Smooth muscle cell (in vitro differentiated cells): ENCODE measurements at regions not wholly inside any gene's neighbourhood (a gene's known extent, or its start where the extent isn't known, plus 50 kb on each side); places are given as distances from the start of the nearest gene placed in this dataset.

Experiments used
- DNase-seq: peaks from one replicate; lab custom pipeline; 2025; ENCODE audit not compliant: unreplicated experiment; lab: John Stamatoyannopoulos, UW
- H2AFZ ChIP-seq: fragments of 200-600 bp; sonication (generic); 2 replicates; pipeline ENCODE4 v1.6.0; 2016; ENCODE audit warnings: antibody characterized with exemption, low read depth, mild to moderate bottlenecking
- H3F3A ChIP-seq: fragments of 200-600 bp; sonication (generic); 2 replicates; pipeline ENCODE4 v1.6.0; 2017; ENCODE audit warnings: antibody characterized with exemption, low read depth
- H3K27ac ChIP-seq: fragments of 200-600 bp; sonication (generic); 2 replicates; pipeline ENCODE4 v1.5.1; 2016; ENCODE audit warnings: low read depth, mild to moderate bottlenecking
- H3K27me3 ChIP-seq: fragments of 200-600 bp; sonication (generic); 2 replicates; pipeline ENCODE4 v1.6.1; 2016; ENCODE audit warnings: low read depth, mild to moderate bottlenecking
- H3K36me3 ChIP-seq: fragments of 200-600 bp; sonication (generic); 2 replicates; pipeline ENCODE4 v1.5.1; 2016; ENCODE audit warnings: low read depth
- H3K4me1 ChIP-seq: fragments of 200-600 bp; sonication (generic); 2 replicates; pipeline ENCODE4 v1.5.1; 2016; ENCODE audit warnings: low read depth
- H3K4me2 ChIP-seq: fragments of 200-600 bp; sonication (generic); 2 replicates; pipeline ENCODE4 v1.6.0; 2016; ENCODE audit warnings: mild to moderate bottlenecking
- H3K4me3 ChIP-seq: fragments of 200-600 bp; sonication (generic); 2 replicates; pipeline ENCODE4 v1.5.1; 2016; ENCODE audit warnings: mild to moderate bottlenecking
- H3K79me2 ChIP-seq: fragments of 200-600 bp; sonication (generic); 2 replicates; pipeline ENCODE4 v1.6.0; 2016; ENCODE audit warnings: low read depth, mild to moderate bottlenecking
- H3K9ac ChIP-seq: fragments of 200-600 bp; sonication (generic); 2 replicates; pipeline ENCODE4 v1.6.0; 2016; ENCODE audit warnings: low read depth
- H3K9me3 ChIP-seq: fragments of 200-600 bp; sonication (generic); replicated peaks from 2 replicates; pipeline ENCODE4 v1.5.1; 2016; ENCODE audit warnings: low read depth
- H4K20me1 ChIP-seq: fragments of 200-600 bp; sonication (generic); 2 replicates; pipeline ENCODE4 v1.6.0; 2016; ENCODE audit warnings: low read depth
- WGBS: methylation state at CpG from one replicate; pipeline ENCODE4 v1.1.7; 2016; ENCODE audit warnings: low lambda C conversion rate; 5-methylcytosine and 5-hydroxymethylcytosine counted together
- TF ChIP-seq, protein P1 (sequence below): fragments of 200-600 bp; sonication (generic); IDR thresholded peaks from 2 replicates; pipeline ENCODE4 v1.5.1; 2017; ENCODE audit warnings: borderline replicate concordance, mild to moderate bottlenecking, antibody characterized with exemption; ENCODE audit not compliant: insufficient read depth, poor library complexity, severe bottlenecking

DNA sequence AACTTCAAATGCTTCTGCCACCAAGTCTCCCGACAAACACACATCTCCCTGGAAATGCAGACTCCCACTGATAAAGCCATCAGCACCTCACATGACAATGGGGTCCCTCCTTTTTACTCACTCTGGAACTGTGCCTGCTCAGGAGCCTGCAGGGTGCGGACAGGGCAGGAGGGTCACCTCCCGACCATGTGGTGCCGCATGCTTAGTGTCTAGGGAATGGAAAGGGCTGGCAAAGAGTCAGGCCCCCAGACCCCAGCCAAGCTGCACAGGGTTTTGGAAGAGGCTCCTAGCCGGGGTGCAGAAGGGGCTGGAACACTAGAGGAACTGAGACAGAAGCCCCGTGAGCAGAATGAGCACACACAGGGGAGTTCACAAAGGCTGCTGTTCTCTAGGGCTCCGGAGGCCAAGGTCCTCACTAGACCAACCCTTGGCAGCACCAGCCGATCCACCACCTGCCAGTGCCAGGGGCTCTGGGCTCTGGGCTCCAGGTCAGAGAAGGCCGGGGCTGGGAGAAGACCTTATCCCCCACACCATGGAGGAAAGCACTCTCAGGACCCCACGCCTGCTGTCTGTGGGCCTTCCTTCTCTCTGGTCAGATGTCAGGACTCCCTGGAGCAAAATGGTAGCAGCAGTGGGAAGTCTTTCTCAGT, 125.1 kb upstream of the FGF3 start:
- no peak overlapping the region for H2AFZ ChIP-seq
- WGBS = 97% methylated on average over 10 of the region's 10 CpGs
- no peaks in the 10 kb centered on the region for H4K20me1 ChIP-seq
- H3K4me2 ChIP-seq = no peak overlapping the region
- no peaks in the 10 kb centered on the region for H3K36me3 ChIP-seq
- TF ChIP-seq, protein P1, sequence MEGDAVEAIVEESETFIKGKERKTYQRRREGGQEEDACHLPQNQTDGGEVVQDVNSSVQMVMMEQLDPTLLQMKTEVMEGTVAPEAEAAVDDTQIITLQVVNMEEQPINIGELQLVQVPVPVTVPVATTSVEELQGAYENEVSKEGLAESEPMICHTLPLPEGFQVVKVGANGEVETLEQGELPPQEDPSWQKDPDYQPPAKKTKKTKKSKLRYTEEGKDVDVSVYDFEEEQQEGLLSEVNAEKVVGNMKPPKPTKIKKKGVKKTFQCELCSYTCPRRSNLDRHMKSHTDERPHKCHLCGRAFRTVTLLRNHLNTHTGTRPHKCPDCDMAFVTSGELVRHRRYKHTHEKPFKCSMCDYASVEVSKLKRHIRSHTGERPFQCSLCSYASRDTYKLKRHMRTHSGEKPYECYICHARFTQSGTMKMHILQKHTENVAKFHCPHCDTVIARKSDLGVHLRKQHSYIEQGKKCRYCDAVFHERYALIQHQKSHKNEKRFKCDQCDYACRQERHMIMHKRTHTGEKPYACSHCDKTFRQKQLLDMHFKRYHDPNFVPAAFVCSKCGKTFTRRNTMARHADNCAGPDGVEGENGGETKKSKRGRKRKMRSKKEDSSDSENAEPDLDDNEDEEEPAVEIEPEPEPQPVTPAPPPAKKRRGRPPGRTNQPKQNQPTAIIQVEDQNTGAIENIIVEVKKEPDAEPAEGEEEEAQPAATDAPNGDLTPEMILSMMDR = no peak
- H3K9ac ChIP-seq = no peak overlapping the region
- DNase-seq = no peak
- no peaks in the 10 kb centered on the region for H3K27me3 ChIP-seq
- H3F3A ChIP-seq = peaks cover 11% of the 10 kb centered on the region
- H3K9me3 ChIP-seq = no peaks in the 10 kb centered on the region
- no peak overlapping the region for H3K4me3 ChIP-seq
- H3K27ac ChIP-seq = no peak overlapping the region
- H3K79me2 ChIP-seq = no peaks in the 10 kb centered on the region
- peaks cover 21% of the 10 kb centered on the region for H3K4me1 ChIP-seq

GRCh38 chr11:69945157-69945556, 125.9 kb upstream of the FGF3 start:
- Histone ChIP-seq H3K36me3 (no peaks in the 10 kb centered on the region), H3K27me3 (no peaks in the 10 kb centered on the region), H3K4me1 (peaks cover 19% of the 10 kb centered on the region), H3K27ac (no peak overlapping the region), H3K4me2 (no peak overlapping the region), H3K9ac (no peak overlapping the region), H3K4me3 (no peak overlapping the region), H3F3A (peaks cover 18% of the 10 kb centered on the region), H3K9me3 (no peaks in the 10 kb centered on the region), H2AFZ (no peak overlapping the region), H3K79me2 (no peaks in the 10 kb centered on the region), H4K20me1 (no peaks in the 10 kb centered on the region)
- DNase-seq = no peak
- TF ChIP-seq, protein P1 = no peak
- 88% methylated on average over 1 of the region's 1 CpG for WGBS

DNA sequence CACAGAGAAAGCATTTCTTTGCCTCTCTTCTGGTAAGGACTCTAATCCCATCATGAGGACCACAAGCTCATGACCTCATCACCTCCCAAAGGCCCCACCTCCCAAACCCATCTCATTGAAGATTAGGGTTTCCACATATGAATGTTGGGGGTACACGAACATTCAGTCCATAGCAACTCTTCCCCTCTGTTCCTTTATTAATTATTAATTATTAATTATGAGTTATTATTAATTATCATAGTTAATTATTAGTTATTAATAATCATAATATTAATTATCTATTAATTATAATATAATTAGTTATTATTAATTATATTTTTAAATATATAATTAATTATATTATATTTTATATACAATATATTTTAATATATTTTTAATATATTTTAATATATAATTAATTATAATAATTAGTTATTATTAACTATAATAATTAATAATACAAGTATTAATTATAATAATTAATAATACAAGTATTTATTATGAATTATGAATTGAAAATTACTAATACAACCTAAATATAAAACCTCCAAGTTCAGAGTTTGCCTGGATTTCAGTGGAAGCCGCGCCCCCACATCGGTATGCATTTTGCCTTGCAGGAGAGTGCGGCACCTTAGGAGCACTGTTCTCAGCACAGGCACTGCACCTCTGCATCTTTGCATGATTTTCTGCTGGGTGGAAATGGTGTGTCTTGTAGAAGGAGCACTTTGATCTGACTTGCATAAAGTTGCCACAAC, 128.0 kb upstream of the FGF3 start:
- H3K4me2 ChIP-seq = peak overlapping the region; percentile 31
- peak overlapping the region; percentile 97 for H3K27ac ChIP-seq
- H3K4me3 ChIP-seq = no peak overlapping the region
- no peaks in the 10 kb centered on the region for H3K9me3 ChIP-seq
- H3K4me1 ChIP-seq = peaks cover 17% of the 10 kb centered on the region
- H3K27me3 ChIP-seq = no peaks in the 10 kb centered on the region
- H3K9ac ChIP-seq = no peak overlapping the region
- H2AFZ ChIP-seq = no peak overlapping the region
- peaks cover 18% of the 10 kb centered on the region for H3F3A ChIP-seq
- TF ChIP-seq, protein P1 = no peak
- DNase-seq = no peak
- H3K79me2 ChIP-seq = no peaks in the 10 kb centered on the region
- 90% methylated on average over 5 of the region's 5 CpGs for WGBS
- H4K20me1 ChIP-seq = no peaks in the 10 kb centered on the region
- no peaks in the 10 kb centered on the region for H3K36me3 ChIP-seq
